Heart left ventricle (tissue), 16 donors: ENCODE measurements at regions not wholly inside any gene's neighbourhood (a gene's known extent, or its start where the extent isn't known, plus 50 kb on each side); places are given as distances from the start of the nearest gene placed in this dataset.
"Not testable (repeated sequence)": the region's sequence is repeated elsewhere in the genome, so short reads cannot be mapped to it uniquely, and the experiment has no call there.

Experiments used
- ATAC-seq, 4 donors: fragments of 200-7000 bp; cut with Tn5 transposase; one replicate each; pipeline ENCODE4 v1.9.1; 2020 to 2022; ENCODE audit warnings: moderate library complexity in 4 of 4, mild to moderate bottlenecking in 3 of 4, moderate number of reproducible peaks in 1 of 4
- DNase-seq, 5 donors: peaks; one replicate each; pipeline ENCODE4 v3.0.0-alpha.2; 2020
- H3K27ac ChIP-seq, 12 donors: fragments of 200-600 bp; sonication (generic) in 4 of 12; one replicate each; pipeline versions ENCODE4 v1.5.0 to v1.8.0; 2016 to 2022; ENCODE audit warnings: mild to moderate bottlenecking in 2 of 12
- H3K27me3 ChIP-seq, 9 donors: fragments of 200-600 bp; sonication (generic) in 2 of 9; one replicate each; pipeline versions ENCODE4 v1.5.1 to v1.8.0; 2016 to 2022; ENCODE audit warnings: mild to moderate bottlenecking in 3 of 9
- H3K36me3 ChIP-seq, 9 donors: fragments of 200-600 bp; sonication (generic) in 2 of 9; one replicate each; pipeline versions ENCODE4 v1.5.0 to v1.8.0; 2018 to 2022; ENCODE audit warnings: mild to moderate bottlenecking in 2 of 9
- H3K4me1 ChIP-seq, 12 donors: fragments of 200-600 bp; sonication (generic) in 4 of 12; one replicate each; pipeline versions ENCODE4 v1.5.0 to v1.8.0; 2016 to 2022; ENCODE audit warnings: mild to moderate bottlenecking in 3 of 12
- H3K4me3 ChIP-seq, 12 donors: fragments of 200-600 bp; sonication (generic) in 4 of 12; one replicate each; pipeline versions ENCODE4 v1.5.0 to v1.8.0; 2017 to 2022; ENCODE audit warnings: mild to moderate bottlenecking in 9 of 12, moderate library complexity in 4 of 12
- H3K9me3 ChIP-seq, 12 donors: fragments of 200-600 bp; sonication (generic) in 4 of 12; one replicate each; pipeline versions ENCODE4 v1.5.0 to v1.8.0; 2016 to 2022; ENCODE audit warnings: mild to moderate bottlenecking in 1 of 12
- WGBS, 4 donors: extraction: QIAGEN DNeasy Blood & Tissue Kit in 2 of 4; methylation state at CpG; one replicate each; pipeline versions ENCODE4 v1.1.5 to v1.1.7; 2013 to 2018; 5-methylcytosine and 5-hydroxymethylcytosine counted together
- intact Hi-C, 10 donors: fragments of 100-400 bp; cut with DNase I; formaldehyde crosslinking; loops; one replicate each; pipeline versions ENCODE4 v1.11.1 to v1.14.2; 2022
- TF ChIP-seq, protein P1 (sequence below), 12 donors: fragments of 200-600 bp; sonication (generic) in 4 of 12; IDR thresholded peaks; one replicate each; pipeline versions ENCODE4 v1.5.0 to v1.8.0; 2018 to 2022; ENCODE audit warnings: antibody characterized with exemption in 12 of 12, mild to moderate bottlenecking in 5 of 12
- donor health status: ischemic (EF 13 %, LVEDD 7.1; RV severe dilation, severe dysfunction).
- donor health status: healthy with polysubstance abuse.
- donor health status: DM: no; HTN: yes; CAD: no.
- donor health status: DM: no; HTN: no; CAD: no.
- donor health status: ischemic (EF 25% LVEDD 6.9; RV normal size, moderate dysfunction).
- donor health status: ischemic (EF 25% LVEDD 5.7; RV mildly dilated, moderate dysfunction).
- donor health status: healthy.
- donor health status: DM: yes; HTN: yes; CAD: no.
- donor health status: ischemic (EF 35%, LVEDD 5.7; RV mildly dilated, moderate dysfunction).
- donor health status: nonischemic (EF 11% LVEDD 7.7; RV severe dilation, severe dysfunction).
- donor health status: DM: yes; HTN: yes; CAD: no.
- donor health status: PGD.
- donor health status: ischemic (EF 29% LVEDD 5.4; RV normal size, mild dysfunction).
- donor health status: nonischemic (EF 23%, LVEDD 6.1; RV moderate dilation, normal function).

DNA sequence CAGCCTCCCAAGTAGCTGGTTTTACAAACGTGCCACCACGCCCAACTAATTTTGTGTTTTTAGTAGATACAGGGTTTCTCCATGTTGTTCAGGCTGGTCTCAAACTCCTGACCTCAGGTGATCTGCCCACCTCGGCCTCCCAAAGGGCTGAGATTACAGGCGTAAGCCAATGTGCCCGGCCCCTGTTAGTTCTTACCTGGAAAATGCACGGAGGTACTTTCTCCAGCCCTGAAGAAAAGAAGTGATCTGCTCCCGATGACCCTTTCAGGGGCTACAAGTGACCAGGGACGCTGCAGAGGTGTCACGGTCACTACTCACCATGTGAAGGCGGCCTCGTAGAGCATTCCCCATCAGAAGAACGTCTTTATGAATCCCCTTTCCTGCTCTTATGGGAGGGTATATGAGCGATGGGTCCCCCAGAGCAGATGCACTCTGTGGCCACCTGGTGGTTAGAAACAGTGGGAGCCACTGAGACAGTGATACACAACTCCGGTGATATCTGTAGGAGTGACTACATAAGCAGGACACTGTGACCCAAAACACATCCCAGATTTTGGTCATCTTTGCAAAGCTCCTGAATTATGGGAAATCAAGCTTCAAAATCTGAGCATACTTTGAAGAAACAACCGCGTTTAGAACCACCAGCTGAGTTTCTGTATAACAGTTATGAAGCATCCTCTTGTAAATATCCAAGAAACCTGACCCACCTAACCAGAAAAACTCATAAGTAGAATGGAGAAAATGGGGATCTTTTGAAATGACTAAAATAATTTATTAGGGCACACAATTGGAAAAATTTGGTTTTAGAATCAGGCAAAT, 102.7 kb upstream of the NBPF11 start:
- WGBS, 4 donors: 29 to 42% (median 36%) methylated on average over 13 to 16 of the region's 16 CpGs
- H3K27me3 ChIP-seq, H3K4me1 ChIP-seq, H3K27ac ChIP-seq, H3K9me3 ChIP-seq, H3K4me3 ChIP-seq, intact Hi-C loops, H3K36me3 ChIP-seq, DNase-seq: not testable (repeated sequence)
- TF ChIP-seq, protein P1, sequence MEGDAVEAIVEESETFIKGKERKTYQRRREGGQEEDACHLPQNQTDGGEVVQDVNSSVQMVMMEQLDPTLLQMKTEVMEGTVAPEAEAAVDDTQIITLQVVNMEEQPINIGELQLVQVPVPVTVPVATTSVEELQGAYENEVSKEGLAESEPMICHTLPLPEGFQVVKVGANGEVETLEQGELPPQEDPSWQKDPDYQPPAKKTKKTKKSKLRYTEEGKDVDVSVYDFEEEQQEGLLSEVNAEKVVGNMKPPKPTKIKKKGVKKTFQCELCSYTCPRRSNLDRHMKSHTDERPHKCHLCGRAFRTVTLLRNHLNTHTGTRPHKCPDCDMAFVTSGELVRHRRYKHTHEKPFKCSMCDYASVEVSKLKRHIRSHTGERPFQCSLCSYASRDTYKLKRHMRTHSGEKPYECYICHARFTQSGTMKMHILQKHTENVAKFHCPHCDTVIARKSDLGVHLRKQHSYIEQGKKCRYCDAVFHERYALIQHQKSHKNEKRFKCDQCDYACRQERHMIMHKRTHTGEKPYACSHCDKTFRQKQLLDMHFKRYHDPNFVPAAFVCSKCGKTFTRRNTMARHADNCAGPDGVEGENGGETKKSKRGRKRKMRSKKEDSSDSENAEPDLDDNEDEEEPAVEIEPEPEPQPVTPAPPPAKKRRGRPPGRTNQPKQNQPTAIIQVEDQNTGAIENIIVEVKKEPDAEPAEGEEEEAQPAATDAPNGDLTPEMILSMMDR (IDR thresholded peaks at IDR 0.05): peak; percentile 42 to 64 (median 52)
- peak in 2 of 4 donors; percentile 24 to 52 for ATAC-seq

DNA sequence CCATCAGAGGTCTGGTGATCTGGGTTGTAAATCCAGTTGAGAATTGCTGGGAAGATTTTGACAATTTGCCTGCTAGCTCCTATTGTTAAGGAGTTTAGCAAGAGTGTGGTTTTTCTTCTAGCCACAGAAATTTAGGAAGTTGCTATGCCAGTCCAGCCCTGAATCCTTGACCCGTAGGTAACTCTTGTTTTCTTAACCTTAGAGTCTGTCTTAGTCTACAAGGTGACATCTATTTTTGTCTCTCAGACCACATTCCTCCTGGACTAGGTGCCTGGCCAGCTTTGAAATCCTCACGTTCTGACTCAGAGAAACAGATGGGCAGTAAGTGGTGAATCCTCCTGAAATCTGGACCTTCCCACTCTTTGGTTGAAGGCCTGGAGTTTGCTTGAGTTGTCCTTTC, 101.7 kb upstream of the NBPF11 start:
- WGBS, 4 donors: 44 to 63% (median 55%) methylated on average over 1 of the region's 2 CpGs

GRCh38 chr1:148248798-148249197, 96.7 kb upstream of the NBPF11 start:
- H3K36me3 ChIP-seq, DNase-seq, H3K4me1 ChIP-seq, H3K4me3 ChIP-seq, H3K27me3 ChIP-seq, H3K27ac ChIP-seq, H3K9me3 ChIP-seq, ATAC-seq, intact Hi-C loops: not testable (repeated sequence)
- WGBS, 4 donors: 77 to 80% (median 78%) methylated on average over 1 of the region's 2 CpGs

More for the DNA sequence above, 101.7 kb upstream of the NBPF11 start:
- H3K27ac ChIP-seq, H3K4me1 ChIP-seq, ATAC-seq, DNase-seq, H3K4me3 ChIP-seq, H3K9me3 ChIP-seq, H3K36me3 ChIP-seq, intact Hi-C loops, H3K27me3 ChIP-seq: not testable (repeated sequence)

DNA sequence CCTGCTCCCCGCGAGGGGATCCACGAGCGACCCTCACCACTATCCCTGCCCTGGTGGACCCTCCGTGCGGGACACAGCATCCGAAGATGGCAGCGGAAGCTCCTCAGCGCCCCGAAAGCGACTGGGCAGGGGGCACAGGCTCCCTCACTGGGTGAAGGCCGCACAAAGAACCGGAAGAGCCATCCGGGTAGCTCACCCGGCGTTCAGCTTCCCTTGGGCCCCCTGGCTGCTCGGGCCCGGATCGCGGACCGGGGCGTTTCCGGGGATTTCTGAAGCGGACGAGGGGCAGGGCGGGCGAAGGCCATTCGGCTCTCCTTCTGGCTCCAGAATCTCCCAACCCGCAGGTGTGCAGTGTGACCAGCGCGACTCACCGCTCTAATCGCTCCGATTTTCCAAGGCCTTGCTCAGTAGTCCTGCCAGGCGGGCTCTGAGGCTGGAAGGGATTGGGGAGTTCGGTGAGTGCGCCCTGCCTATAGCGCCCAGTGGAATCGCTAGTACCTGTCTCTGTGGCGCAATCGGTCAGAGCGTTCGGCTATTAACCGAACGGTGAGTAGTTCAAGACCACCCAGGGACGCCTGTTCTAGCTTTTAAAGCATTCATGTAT, 94.3 kb upstream of the NBPF11 start:
- H3K27me3 ChIP-seq, DNase-seq, H3K36me3 ChIP-seq, H3K27ac ChIP-seq, H3K9me3 ChIP-seq, intact Hi-C loops, H3K4me1 ChIP-seq: not testable (repeated sequence)
- WGBS, 4 donors: 26 to 67% (median 38%) methylated on average over 8 to 35 of the region's 46 CpGs
- peak in 3 of 4 donors; percentile 63 to 78 (median 63) for ATAC-seq
- H3K4me3 ChIP-seq: peak overlapping the region in 1 of 12 donors; percentile 31

DNA sequence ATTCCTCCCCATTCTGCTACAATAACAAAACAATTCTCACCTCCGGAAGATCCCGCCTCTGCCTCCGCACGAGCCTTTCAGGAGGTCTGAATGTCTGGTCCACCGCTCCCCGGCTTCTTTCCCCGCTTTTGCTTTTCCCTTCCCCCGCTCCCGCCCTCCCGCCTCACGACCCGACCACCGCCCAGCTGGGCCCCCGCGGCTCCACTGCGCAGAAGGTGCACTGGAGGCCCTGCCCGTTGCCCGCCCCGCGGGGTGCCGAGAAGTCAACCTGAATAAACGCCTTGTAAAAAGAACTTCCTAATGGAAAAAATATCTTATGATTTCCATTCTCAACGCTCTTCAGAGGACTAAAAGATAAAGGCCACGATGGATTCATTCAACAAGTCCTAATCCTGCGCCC, 93.8 kb upstream of the NBPF11 start:
- intact Hi-C loops, H3K4me1 ChIP-seq, ATAC-seq, H3K27me3 ChIP-seq, H3K36me3 ChIP-seq, H3K9me3 ChIP-seq, DNase-seq, H3K27ac ChIP-seq: not testable (repeated sequence)
- H3K4me3 ChIP-seq: peak overlapping the region in 1 of 12 donors; percentile 31
- 15 to 17% methylated on average over 13 to 17 of the region's 25 CpGs; no CpG with 5 or more reads in 2 of the 4 donors for WGBS, 4 donors

GRCh38 chr1:148245443-148245842, 93.4 kb upstream of the NBPF11 start:
- H3K27me3 ChIP-seq, H3K27ac ChIP-seq, DNase-seq, H3K36me3 ChIP-seq, intact Hi-C loops, H3K4me3 ChIP-seq, H3K9me3 ChIP-seq, H3K4me1 ChIP-seq: not testable (repeated sequence)
- ATAC-seq: peak in 2 of 4 donors; percentile 67 to 73
- no CpG with 5 or more reads among the region's 6 CpGs for WGBS, 4 donors

- H3K4me3 ChIP-seq, H3K9me3 ChIP-seq, H3K36me3 ChIP-seq, intact Hi-C loops, H3K27me3 ChIP-seq, DNase-seq, H3K4me1 ChIP-seq, H3K27ac ChIP-seq, ATAC-seq: not testable (repeated sequence)
- 83 to 91% (median 85%) methylated on average over 2 to 6 of the region's 8 CpGs; no CpG with 5 or more reads in 1 of the 4 donors for WGBS, 4 donors
These were observed 81.2 kb upstream of the NBPF11 start for GRCh38 chr1:148233250-148233649.

- H3K27ac ChIP-seq, intact Hi-C loops, H3K27me3 ChIP-seq, ATAC-seq, DNase-seq, H3K9me3 ChIP-seq, H3K4me1 ChIP-seq, H3K4me3 ChIP-seq, H3K36me3 ChIP-seq: not testable (repeated sequence)
- WGBS, 4 donors: 84 to 91% (median 87%) methylated on average over 4 to 5 of the region's 5 CpGs
These were observed 76.8 kb upstream of the NBPF11 start for GRCh38 chr1:148228846-148229245.

GRCh38 chr1:148222399-148223159, 70.5 kb upstream of the NBPF11 start:
- intact Hi-C loops, H3K4me1 ChIP-seq, H3K27me3 ChIP-seq, DNase-seq, ATAC-seq, H3K27ac ChIP-seq, H3K36me3 ChIP-seq, H3K4me3 ChIP-seq, H3K9me3 ChIP-seq: not testable (repeated sequence)
- WGBS, 4 donors: no CpG with 5 or more reads among the region's 4 CpGs
